ENCODE measurements at regions not wholly inside any gene's neighbourhood (a gene's known extent, or its start where the extent isn't known, plus 50 kb on each side); places are given as distances from the start of the nearest gene placed in this dataset.

DNA sequence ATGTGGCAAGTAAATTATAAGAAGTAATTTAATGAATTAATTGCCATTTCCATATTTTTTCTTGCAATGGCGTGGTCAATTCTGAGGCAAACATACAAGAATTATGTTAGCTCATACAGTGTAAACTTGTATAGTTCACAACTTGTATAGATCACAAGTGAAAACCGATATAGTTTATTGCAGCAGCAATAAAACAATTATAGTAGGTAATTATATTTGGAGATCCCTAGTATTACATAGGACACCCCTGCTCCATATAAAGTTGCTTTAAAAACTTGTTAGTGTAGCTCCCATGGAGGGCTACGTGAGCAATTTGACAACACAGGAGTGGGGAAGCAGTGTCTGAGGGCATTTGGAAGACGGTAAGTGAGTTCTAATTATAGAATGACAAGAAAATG lies 288.2 kb downstream of the SOCS6 start (continued):
- TF ChIP-seq ZBTB39 (CRISPR knock-in tag; IDR thresholded peaks at IDR 0.05), result no peak

DNA sequence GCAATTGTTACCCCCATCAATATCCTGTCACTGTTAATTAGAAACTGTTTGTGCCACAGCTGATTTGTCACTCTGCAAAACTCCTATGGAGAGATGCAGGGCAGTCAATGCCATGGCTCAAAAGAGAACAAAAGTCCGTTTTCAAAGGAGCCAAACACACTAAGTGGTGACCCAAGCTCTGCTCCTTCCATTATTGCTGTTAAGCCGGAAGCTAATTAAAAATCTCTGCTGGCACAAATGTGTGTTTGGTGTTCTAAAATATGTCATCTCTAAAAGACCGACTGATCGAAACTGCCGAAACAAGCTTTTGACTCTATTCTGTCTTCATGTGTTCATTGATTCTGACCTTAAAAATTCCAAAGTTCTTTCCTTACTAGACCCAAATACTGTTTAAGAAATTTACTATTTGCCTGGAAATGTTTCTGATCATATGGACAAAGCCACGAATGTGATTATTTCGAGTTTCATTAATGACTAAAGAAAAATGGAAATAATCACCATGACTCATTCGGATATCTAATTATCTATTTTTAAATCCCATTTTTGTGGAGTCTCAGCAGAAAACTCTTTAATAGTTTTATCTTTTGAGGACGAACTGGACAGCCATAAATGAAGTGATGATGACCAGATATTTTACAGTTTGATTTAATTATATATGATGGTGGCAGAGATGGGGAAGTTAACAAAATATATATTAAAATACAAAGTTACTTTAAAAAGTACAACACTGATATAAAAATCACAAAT lies 287.6 kb downstream of the SOCS6 start:
- Histone ChIP-seq H3K4me1 (ENCODE audit: insufficient read depth, low read length) (no peaks in the 10 kb centered on the region), H3K4me2 (ENCODE audit: low read depth, low read length) (no peak overlapping the region), H3K4me3 (replicated peaks in 1 of 3; ENCODE audit: insufficient read depth in 1 of 3, low read depth in 2 of 3, low read length in 3 of 3) (no peak overlapping the region), H3K9ac (ENCODE audit: insufficient read depth, low read depth, low read length) (no peak overlapping the region), H3K27ac (ENCODE audit: extremely low read length, insufficient read depth, low read length) (no peak overlapping the region), H4K20me1 (ENCODE audit: insufficient read depth, low read length) (no peaks in the 10 kb centered on the region), H3K36me3 (replicated peaks in 1 of 2; ENCODE audit: control insufficient read depth in 1 of 2, insufficient read depth in 2 of 2, low read length in 2 of 2) (no peaks in the 10 kb centered on the region), H3K9me3 (ENCODE audit: low read length) (no peaks in the 10 kb centered on the region), H2AFZ (ENCODE audit: low read length) (no peak overlapping the region), H3K79me2 (ENCODE audit: insufficient read depth, low read length) (no peaks in the 10 kb centered on the region), H3K27me3 (ENCODE audit: control insufficient read depth in 1 of 2, insufficient read depth in 2 of 2, low read length in 2 of 2) (no peaks in the 10 kb centered on the region)
- in situ Hi-C loops (cut with HindIII; ENCODE audit: extremely low pct_ligation_motif_present, low pct_unique_long_range_greater_than_20kb), result no loop called here
- no peak for DNase-seq (ENCODE audit: low spot score)
- no peak for FAIRE-seq
- 9% methylated on average over 9 of the region's 9 CpGs for WGBS (ENCODE audit: low lambda C conversion rate)
- ATAC-seq, result no peak
- intact Hi-C loops (cut with micrococcal nuclease; ENCODE audit: unreplicated experiment), result no loop called here
- BruUV-seq (replicated peaks), result no TSS peak
- CTCF ChIA-PET (ENCODE audit: low intra/inter-chr PET ratio, low total read pairs), result no interaction called here
- TF ChIP-seq SP5 (CRISPR knock-in tag; IDR thresholded peaks at IDR 0.05; ENCODE audit: borderline replicate concordance, low read depth) (no peak), PHF5A (CRISPR knock-in tag; IDR thresholded peaks at IDR 0.05; ENCODE audit: low read depth, unreplicated experiment) (no peak), RBFOX2 (IDR thresholded peaks at IDR 0.05; ENCODE audit: low read depth, low read length) (no peak), ZNF350 (CRISPR knock-in tag; IDR thresholded peaks at IDR 0.05; ENCODE audit: borderline replicate concordance, low read depth) (no peak), LRRFIP1 (CRISPR knock-in tag; conservative IDR thresholded peaks at IDR 0.05) (no peak), ZNF605 (CRISPR knock-in tag; IDR thresholded peaks at IDR 0.05) (no peak), ZNF556 (CRISPR knock-in tag; IDR thresholded peaks at IDR 0.05; ENCODE audit: borderline replicate concordance) (no peak), ZNF747 (CRISPR knock-in tag; IDR thresholded peaks at IDR 0.05; ENCODE audit: borderline replicate concordance) (no peak), NPAS2 (CRISPR knock-in tag; IDR thresholded peaks at IDR 0.05; ENCODE audit: borderline replicate concordance) (no peak), HOXA9 (CRISPR knock-in tag; IDR thresholded peaks at IDR 0.05; ENCODE audit: borderline replicate concordance) (no peak), ETV5 (CRISPR knock-in tag; IDR thresholded peaks at IDR 0.05; ENCODE audit: borderline replicate concordance) (no peak), ZNF20 (CRISPR knock-in tag; IDR thresholded peaks at IDR 0.05) (no peak), ZNF296 (CRISPR knock-in tag; conservative IDR thresholded peaks at IDR 0.05) (no peak)
- TF ChIP-seq, protein P1, sequence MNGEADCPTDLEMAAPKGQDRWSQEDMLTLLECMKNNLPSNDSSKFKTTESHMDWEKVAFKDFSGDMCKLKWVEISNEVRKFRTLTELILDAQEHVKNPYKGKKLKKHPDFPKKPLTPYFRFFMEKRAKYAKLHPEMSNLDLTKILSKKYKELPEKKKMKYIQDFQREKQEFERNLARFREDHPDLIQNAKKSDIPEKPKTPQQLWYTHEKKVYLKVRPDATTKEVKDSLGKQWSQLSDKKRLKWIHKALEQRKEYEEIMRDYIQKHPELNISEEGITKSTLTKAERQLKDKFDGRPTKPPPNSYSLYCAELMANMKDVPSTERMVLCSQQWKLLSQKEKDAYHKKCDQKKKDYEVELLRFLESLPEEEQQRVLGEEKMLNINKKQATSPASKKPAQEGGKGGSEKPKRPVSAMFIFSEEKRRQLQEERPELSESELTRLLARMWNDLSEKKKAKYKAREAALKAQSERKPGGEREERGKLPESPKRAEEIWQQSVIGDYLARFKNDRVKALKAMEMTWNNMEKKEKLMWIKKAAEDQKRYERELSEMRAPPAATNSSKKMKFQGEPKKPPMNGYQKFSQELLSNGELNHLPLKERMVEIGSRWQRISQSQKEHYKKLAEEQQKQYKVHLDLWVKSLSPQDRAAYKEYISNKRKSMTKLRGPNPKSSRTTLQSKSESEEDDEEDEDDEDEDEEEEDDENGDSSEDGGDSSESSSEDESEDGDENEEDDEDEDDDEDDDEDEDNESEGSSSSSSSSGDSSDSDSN (CRISPR knock-in tag; IDR thresholded peaks at IDR 0.05), result no peak
- POLR2A ChIA-PET, result no interaction called here

Data from HepG2 (cell line).